Ovary (tissue), 7 donors: ENCODE measurements at regions not wholly inside any gene's neighbourhood (a gene's known extent, or its start where the extent isn't known, plus 50 kb on each side); places are given as distances from the start of the nearest gene placed in this dataset.

Experiments used
- DNase-seq, 5 donors: peaks; one replicate each; pipeline ENCODE4 v3.0.0-alpha.2; 2019 to 2020
- H3K27ac ChIP-seq, 2 donors: fragments of 200-600 bp; one replicate each; pipeline versions ENCODE4 v1.5.1 to v1.8.0; 2019 to 2022
- H3K27me3 ChIP-seq: fragments of 200-600 bp; one replicate; pipeline ENCODE4 v1.8.0; 2022
- H3K36me3 ChIP-seq: fragments of 200-600 bp; sonication (generic); one replicate; pipeline ENCODE4 v1.5.1; 2019
- H3K4me1 ChIP-seq: one replicate; pipeline ENCODE4 v1.8.1; 2013; ENCODE audit warnings: mild to moderate bottlenecking, moderate library complexity; ENCODE audit not compliant: insufficient read depth
- H3K4me3 ChIP-seq: fragments of 200-600 bp; sonication (generic); one replicate; pipeline ENCODE4 v1.5.1; 2017
- H3K9me3 ChIP-seq, 2 donors: fragments of 200-600 bp in 1 of 2; sonication (generic) in 1 of 2; one replicate each; pipeline versions ENCODE4 v1.5.1 to v1.8.1; 2013 to 2019; ENCODE audit warnings: mild to moderate bottlenecking in 1 of 2, moderate library complexity in 1 of 2
- EP300 ChIP-seq: sonication (generic); formaldehyde crosslinking; IDR thresholded peaks from one replicate; pipeline ENCODE4 v1.6.1; 2017; ENCODE audit warnings: antibody characterized with exemption
- POLR2A ChIP-seq: fragments of 450-650 bp; IDR thresholded peaks from one replicate; pipeline ENCODE4 v1.6.1; 2017; ENCODE audit warnings: antibody characterized with exemption, mild to moderate bottlenecking, moderate library complexity
- WGBS, 3 donors: extraction: QIAGEN DNeasy Blood & Tissue Kit in 1 of 3; methylation state at CpG; one replicate each; pipeline versions ENCODE4 v1.1.5 to v1.1.7; 2013 to 2017; 5-methylcytosine and 5-hydroxymethylcytosine counted together
- intact Hi-C, 4 donors: fragments of 100-400 bp; cut with DNase I; formaldehyde crosslinking; loops; one replicate each; pipeline versions ENCODE4 v1.11.0 to v1.15.1; 2022 to 2023
- TF ChIP-seq, protein P1 (sequence below), 3 donors: fragments of 450-650 bp in 2 of 3; fragments of 200-600 bp in 1 of 3; IDR thresholded peaks; one replicate each; pipeline versions ENCODE4 v1.5.1 to v1.8.0; 2016 to 2022; ENCODE audit warnings: antibody characterized with exemption in 3 of 3, mild to moderate bottlenecking in 1 of 3
- donor health status: DM: no; HTN: no; CAD: no; lungs with moderate emphysema.
- donor health status: DM: no; HTN: no; CAD: no.
- donor health status: Bipolar disorder and iron deficiency.
- donor health status: DM: no; HTN: no; CAD: no.
- donor health status: DM: yes; HTN: yes; CAD: no.

DNA sequence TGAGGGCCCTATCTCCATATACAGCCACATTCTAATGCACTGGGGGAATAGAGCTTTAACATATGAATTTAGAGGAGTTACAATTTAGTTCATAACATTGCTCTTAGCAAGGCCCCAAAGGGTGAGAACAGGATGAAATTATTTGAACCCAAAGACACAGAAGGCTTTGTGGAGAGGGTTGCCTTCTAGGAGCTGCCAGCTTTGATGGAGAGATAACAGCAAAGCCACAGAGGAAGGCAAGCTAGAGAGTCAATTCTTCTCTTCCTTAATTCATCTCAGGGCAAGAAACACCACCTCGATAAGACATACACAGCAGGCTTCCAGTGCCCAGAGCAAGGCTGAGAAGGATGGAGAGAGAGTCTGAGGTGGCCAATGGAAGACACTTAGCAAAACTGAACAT, 94.8 kb upstream of the TMPRSS15 start:
- no peaks in the 10 kb centered on the region for H3K9me3 ChIP-seq
- H3K36me3 ChIP-seq: no peaks in the 10 kb centered on the region
- H3K4me3 ChIP-seq: no peak overlapping the region
- no peaks in the 10 kb centered on the region for H3K27me3 ChIP-seq
- DNase-seq: no peak
- TF ChIP-seq POLR2A (no peak), EP300 (no peak)
- 61 to 68% (median 67%) methylated on average over 1 of the region's 1 CpG for WGBS, 3 donors
- intact Hi-C loops: no loop called here
- H3K27ac ChIP-seq: no peak overlapping the region
- no peaks in the 10 kb centered on the region for H3K4me1 ChIP-seq

DNA sequence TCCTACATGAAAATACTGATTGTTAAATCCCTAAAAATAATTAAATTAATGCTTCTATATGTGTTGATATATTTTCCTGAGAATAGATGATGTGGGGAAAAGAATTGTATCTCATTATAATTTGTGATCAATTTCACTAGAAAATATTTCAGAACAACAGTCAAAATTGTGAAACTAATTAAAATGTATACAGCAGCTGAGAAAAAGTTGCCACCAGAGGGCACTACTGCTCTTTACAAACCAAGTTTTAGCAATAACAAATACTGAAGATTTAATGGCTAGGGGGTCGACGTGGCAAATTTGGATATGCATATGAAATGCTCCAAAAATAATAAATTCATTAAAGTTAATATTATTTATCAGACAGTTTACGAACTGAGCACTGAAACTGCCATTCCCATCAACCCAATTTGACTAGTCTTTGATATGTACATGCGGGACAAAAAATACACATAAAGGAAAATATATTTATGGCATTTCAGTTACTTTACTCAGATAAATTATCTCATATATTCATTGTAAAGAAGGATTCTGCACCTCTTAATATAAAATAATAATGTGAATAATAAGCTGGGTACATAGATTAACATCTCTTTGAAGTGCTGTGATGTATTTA, 96.3 kb upstream of the TMPRSS15 start:
- no peaks in the 10 kb centered on the region for H3K4me1 ChIP-seq
- 25 to 30% (median 26%) methylated on average over 4 of the region's 4 CpGs for whole genome bisulfite sequencing, 3 donors
- intact Hi-C loops: no loop called here
- no peak overlapping the region for H3K27ac ChIP-seq
- no peak for DNase-seq
- no peaks in the 10 kb centered on the region for H3K27me3 ChIP-seq
- TF ChIP-seq POLR2A (no peak), EP300 (no peak)
- TF ChIP-seq, protein P1, sequence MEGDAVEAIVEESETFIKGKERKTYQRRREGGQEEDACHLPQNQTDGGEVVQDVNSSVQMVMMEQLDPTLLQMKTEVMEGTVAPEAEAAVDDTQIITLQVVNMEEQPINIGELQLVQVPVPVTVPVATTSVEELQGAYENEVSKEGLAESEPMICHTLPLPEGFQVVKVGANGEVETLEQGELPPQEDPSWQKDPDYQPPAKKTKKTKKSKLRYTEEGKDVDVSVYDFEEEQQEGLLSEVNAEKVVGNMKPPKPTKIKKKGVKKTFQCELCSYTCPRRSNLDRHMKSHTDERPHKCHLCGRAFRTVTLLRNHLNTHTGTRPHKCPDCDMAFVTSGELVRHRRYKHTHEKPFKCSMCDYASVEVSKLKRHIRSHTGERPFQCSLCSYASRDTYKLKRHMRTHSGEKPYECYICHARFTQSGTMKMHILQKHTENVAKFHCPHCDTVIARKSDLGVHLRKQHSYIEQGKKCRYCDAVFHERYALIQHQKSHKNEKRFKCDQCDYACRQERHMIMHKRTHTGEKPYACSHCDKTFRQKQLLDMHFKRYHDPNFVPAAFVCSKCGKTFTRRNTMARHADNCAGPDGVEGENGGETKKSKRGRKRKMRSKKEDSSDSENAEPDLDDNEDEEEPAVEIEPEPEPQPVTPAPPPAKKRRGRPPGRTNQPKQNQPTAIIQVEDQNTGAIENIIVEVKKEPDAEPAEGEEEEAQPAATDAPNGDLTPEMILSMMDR (IDR thresholded peaks at IDR 0.05): no peak
- H3K36me3 ChIP-seq: no peaks in the 10 kb centered on the region
- no peaks in the 10 kb centered on the region for H3K9me3 ChIP-seq
- no peak overlapping the region for H3K4me3 ChIP-seq

DNA sequence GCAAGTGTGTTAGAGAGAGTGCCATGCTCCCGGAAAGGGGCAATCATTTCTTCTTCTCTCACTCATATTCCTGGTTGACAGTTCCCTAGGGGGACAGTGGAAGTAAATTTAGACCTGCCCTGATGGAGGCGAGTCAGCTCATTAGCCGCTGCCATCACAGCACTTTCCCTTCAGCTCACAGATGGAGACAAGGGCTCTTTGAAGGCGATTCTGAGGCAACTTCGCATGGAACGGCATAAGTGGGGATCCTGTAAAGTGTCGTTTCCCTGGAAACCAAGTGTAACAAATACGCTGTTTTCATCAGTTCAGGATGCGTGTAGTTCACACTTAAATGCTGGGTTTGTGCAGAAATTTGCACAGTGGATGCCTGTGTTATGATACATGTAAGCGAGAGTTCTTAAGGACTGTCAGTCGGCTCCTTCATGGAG, 114.5 kb upstream of the TMPRSS15 start:
- H3K4me1 ChIP-seq: no peaks in the 10 kb centered on the region
- no peak overlapping the region for H3K4me3 ChIP-seq
- no peak overlapping the region for H3K27ac ChIP-seq
- no peaks in the 10 kb centered on the region for H3K27me3 ChIP-seq
- intact Hi-C loops: no loop called here
- WGBS, 3 donors: 55 to 94% (median 90%) methylated on average over 11 of the region's 11 CpGs
- H3K36me3 ChIP-seq: no peaks in the 10 kb centered on the region
- no peaks in the 10 kb centered on the region for H3K9me3 ChIP-seq
- TF ChIP-seq EP300 (no peak), POLR2A (no peak)
- TF ChIP-seq, protein P1 (IDR thresholded peaks at IDR 0.05): no peak
- DNase-seq: no peak

DNA sequence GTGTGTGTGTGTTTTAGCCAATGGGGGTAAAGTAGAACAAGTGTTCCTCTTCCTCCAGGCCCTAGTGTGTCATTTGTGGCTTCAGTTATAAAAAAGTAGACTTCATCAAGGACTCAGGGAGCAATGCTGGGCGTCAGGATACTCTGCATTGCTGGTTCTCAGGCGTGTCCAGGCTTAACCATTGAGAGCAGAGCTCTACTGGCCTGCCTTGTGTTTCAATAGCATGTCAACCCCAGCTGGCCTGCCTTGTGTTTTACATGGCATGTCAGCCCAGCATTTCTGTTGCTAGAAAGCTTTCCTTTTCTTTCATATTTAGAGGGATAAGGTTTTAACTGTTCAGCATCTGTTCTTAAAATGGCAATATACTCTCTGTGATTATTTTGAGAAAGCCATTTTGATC, 117.6 kb upstream of the TMPRSS15 start:
- no peaks in the 10 kb centered on the region for H3K4me1 ChIP-seq
- H3K36me3 ChIP-seq: no peaks in the 10 kb centered on the region
- no peak for TF ChIP-seq EP300
- no peaks in the 10 kb centered on the region for H3K27me3 ChIP-seq
- no peaks in the 10 kb centered on the region for H3K9me3 ChIP-seq
- 29 to 36% (median 34%) methylated on average over 2 of the region's 2 CpGs for WGBS, 3 donors
- intact Hi-C loops: no loop called here
- no peak overlapping the region for H3K4me3 ChIP-seq
- DNase-seq: no peak
- H3K27ac ChIP-seq: no peak overlapping the region

DNA sequence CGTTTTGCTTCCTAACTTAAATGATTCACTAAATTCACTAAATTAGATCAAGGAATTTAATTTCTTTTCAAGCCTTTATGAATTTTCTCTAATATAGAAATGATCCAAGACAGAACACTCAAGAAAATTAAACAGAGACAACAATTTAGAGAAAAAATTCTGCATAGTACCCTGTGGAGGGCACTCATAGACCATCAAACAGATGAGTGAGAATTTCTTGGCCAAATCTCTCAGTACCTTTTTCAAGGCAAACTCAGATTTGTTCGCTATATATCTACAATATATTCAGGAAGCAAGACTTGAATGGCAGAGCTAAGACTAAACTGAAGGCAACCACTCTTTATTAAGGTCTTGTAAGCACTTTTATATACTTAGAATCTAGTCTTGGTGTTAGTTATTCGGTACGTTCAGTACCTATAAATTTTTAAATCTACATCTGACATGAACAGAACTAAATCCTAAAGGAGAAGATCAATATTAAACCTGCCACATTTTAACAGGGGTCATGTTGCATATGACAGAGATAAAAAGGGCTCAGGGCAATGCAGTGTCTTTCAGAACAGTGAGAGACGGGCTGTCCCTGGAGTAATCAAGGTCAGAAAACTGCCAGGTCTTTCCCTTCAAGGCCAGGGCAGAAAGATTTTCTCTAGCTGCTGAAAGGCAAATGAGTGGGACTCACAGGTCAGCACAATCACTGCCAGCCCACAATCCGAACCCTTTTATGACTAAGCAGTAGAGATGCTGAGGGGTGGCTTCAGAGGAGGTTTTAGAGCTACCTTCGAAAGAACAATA, 118.8 kb upstream of the TMPRSS15 start:
- WGBS, 3 donors: 41 to 58% (median 46%) methylated on average over 7 of the region's 7 CpGs
- H3K27ac ChIP-seq: no peak overlapping the region
- no peaks in the 10 kb centered on the region for H3K4me1 ChIP-seq
- no peaks in the 10 kb centered on the region for H3K9me3 ChIP-seq
- no peak for TF ChIP-seq POLR2A
- TF ChIP-seq, protein P1 (IDR thresholded peaks at IDR 0.05): no peak
- no peak for TF ChIP-seq EP300
- intact Hi-C loops: no loop called here
- no peak for DNase-seq
- H3K4me3 ChIP-seq: no peak overlapping the region
- no peaks in the 10 kb centered on the region for H3K36me3 ChIP-seq
- H3K27me3 ChIP-seq: no peaks in the 10 kb centered on the region
